ENCODE measurements at regions not wholly inside any gene's neighbourhood (a gene's known extent, or its start where the extent isn't known, plus 50 kb on each side); places are given as distances from the start of the nearest gene placed in this dataset.
A peak's percentile ranks its signal among the peaks of the same experiment; 100 is the strongest.

DNA sequence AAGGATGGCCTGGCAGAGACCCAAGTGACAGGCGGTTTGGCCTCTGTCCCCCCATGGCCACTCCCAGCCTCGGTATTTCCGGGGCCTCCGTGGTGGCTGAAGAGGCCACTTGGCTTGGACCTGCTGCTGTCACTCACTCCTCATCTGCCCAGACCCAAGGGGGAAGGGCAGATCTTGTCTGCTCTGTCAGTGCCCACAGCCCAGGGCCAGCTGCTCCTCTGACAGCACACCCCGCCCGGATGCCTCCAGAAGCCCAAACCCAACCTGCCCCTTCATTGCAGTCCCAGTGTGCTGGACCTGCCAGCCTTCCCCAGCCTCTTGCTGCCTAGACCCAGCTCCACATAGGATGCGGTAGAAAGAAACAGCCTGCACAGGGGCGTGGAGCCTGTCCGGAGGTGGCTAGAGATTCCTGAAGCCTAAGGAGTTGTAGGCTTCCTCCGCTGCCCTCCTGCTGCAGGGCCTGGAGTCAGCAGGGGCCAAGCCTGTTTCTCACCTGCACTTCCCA is 52.0 kb downstream of the MAGEF1 start:
- DNase-seq (peak; percentile 29), ATAC-seq (peak in 1 of 2 donors; percentile 11)
- intact Hi-C loops (cut with DNase I): no loop called here

DNA sequence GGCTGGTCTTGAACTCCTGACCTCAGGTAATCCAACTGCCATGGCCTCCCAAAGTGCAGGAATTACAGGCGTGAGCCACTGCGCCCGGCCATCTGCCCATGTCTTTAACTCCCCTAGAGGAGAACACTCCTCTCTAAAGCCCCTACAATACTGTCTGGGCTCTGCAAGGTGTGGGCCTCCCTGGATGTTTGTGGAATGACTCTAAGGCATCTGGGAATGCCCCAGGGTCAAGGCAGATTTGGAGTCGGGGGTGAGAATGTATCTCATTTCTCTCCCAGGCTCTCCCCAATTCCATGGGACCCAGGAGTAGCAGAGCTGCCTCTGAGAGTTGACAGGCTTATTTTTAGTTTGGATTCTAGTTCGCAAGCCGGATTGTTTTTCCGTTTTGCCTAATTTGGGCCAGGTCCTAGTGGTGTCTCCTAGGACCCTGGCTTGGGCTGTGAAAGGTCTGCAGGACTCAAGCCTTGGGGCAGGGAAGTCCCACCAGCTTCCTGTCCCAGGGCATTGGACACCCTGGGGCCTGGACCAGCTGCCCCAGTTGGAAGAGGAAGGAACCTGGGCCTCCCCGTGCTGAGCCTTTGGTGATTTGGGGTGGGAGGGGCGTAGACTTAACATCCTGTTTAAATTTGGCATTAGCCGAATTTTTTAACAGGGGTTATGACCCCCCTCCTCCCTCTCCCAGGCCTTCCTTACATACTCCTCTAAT is 53.5 kb downstream of the MAGEF1 start:
- DNase-seq (no peak), ATAC-seq (peak; percentile 31 to 45)
- intact Hi-C loops (cut with DNase I): no loop called here

DNA sequence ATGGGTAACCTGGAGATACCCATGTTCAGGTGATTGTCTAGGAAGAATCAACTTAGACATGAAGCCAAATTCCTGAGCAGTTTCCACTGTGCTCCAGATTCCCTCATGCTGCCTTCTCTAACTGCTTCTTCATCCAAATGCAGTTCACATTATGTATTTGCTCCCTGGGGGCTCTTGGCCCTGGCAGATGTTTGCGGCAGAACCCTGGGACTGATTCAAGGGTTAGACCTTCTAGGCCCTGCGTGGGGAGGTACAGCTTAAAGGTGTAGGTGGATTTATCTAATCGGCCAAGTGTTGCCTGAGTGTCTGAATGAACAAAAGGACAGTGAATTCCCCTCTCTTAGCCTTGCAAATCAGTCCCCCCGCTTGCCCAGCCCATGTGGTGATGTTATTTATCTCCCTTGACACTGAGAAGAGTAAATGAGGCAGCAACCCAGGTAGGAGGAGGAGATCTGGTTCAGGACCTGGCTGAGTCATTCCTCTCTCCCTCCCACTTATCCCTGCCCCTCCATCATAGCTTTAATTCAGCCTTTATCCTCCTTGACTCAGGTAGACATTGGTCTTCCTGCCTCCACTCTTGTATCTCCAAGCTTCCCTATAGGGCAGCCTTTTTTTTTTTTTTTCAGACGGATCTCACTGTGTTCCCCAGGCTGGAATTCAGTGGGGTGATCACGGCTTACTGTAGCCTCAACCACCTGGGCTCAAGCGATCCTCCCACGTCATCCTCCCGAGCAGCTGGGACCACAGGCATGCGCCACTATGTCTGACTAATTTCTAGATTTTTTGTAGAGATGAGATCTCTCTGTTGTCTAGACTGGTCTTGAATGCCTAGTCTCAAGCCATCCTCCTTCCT is 54.8 kb downstream of the MAGEF1 start:
- intact Hi-C loops (cut with DNase I): no loop called here
- no peak for DNase-seq
- ATAC-seq: peak in 1 of 2 donors; percentile 70

DNA sequence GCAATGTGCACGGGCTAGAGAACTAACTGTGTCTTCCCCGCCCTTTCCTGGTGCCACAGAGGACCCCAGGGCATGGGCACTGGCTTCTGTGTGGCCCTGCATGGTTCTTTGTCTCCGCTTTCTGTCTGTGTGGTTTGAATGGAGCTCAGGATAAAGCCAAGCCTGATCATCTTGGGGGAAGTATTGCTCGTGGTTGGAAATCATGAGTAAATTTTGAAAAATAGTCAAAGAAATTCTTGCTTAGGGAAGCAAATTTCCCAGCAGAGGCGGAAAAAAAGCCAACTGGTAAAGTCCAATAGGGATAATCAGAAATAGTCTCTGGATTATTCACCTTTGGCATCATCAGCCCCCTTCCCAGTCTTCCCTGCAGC is 55.4 kb downstream of the MAGEF1 start:
- intact Hi-C loops (cut with DNase I): no loop called here
- no peak for DNase-seq
- peak in 1 of 2 donors; percentile 11 for ATAC-seq

DNA sequence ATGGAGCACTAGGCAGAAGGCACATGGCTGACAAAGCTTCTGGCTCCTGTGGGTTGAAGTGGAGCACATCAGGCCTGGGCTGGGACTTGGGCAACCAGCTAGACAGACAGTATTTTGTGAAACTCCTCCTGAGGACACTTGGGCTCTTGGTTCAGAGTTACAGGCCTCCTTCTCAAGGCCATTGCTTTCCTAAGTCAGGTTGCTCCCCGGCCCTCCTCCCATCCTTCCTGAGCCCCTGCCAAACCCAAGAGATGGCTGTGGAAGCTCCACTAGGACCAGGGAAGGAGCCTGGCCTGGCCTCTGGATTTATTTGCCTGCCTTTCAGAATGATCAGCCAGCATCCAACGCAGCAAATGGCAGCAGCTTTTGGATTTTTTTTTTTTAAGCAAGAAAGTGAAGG is 56.3 kb downstream of the MAGEF1 start:
- intact Hi-C loops (cut with DNase I): no loop called here
- DNase-seq (no peak), ATAC-seq (no peak)

DNA sequence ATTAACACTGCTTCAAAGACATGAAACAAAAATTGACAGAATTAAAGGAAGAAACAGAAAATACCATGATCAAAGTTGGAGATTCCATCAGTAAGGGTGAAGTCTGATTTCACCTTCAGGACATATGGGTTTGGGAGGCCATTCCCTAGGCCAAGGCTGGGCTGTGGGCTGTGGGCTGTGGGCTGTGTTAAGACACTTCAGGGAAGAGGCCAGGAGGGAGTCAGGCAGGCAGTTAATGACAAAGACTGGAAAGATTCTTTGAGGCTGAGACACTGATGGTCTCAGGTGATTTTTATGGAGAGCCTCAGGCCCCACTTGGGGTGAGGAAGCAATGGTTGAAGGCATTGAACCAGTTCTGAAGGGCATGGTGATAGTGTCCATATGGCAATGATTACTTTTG is 57.5 kb downstream of the MAGEF1 start:
- DNase-seq: no peak
- no peak for ATAC-seq
- intact Hi-C loops (cut with DNase I): no loop called here

DNA sequence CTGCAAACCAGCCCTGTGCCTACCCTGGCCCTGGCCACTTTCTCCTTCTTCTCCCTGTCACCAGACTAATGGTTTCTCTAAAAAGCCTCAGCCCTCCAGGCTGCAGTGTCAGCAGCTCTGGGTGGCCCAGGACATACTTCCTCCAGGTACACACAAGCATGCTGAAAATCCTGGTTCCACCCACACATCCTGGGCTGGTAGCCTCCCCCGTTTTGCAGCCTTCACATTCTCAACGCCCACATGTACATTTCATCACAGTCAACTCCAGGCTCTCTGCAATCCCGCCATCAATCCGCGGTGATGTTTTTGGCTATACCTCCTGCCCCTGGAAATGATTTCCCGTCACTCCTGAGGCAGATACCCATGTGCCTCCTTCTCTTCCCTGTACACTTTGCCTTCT is 59.4 kb downstream of the MAGEF1 start:
- peak; percentile 25 to 76 for ATAC-seq
- DNase-seq: no peak
- intact Hi-C loops (cut with DNase I): no loop called here

DNA sequence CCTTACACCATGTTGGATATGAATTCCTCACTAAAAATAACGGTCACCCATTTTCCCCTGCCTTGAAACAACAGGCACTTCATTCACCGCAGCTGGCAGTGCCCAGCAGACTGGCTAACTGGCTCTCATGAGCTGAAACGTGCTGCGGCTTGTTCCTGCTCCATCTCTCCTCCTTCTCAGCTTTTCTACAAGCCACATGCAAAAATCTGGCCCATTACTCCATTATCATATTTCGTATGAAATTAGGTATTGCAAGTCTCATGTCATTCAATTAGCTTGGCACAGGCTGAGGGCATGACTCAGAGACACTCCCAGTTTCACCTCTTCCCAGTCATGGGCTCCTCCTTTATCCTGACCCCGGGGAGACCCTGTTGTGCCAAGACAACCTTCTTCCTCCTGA is 60.0 kb downstream of the MAGEF1 start:
- DNase-seq (no peak), ATAC-seq (peak in 1 of 2 donors; percentile 87)
- intact Hi-C loops (cut with DNase I): no loop called here

DNA sequence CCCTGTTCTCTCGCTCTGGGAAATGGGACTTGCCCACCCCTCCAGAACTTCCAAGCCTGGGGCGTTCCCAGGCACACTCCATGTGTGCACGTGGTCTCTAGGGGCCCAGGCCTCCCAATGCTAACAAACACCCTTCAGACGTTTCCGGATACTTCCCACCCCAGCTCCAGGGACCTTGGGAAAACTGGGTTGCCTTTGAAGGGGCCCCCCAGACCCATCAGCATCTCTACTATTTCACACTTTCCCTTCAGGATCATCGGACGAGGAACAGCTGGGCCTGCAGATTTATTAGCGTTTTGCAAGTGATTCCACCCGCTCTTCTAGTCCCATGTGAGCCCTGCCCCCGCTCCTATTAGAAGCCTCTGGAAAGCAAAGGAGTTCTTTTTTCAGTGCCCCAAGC is 63.2 kb downstream of the MAGEF1 start:
- no peak for DNase-seq
- peak in 1 of 2 donors; percentile 31 for ATAC-seq
- intact Hi-C loops (cut with DNase I): no loop called here

DNA sequence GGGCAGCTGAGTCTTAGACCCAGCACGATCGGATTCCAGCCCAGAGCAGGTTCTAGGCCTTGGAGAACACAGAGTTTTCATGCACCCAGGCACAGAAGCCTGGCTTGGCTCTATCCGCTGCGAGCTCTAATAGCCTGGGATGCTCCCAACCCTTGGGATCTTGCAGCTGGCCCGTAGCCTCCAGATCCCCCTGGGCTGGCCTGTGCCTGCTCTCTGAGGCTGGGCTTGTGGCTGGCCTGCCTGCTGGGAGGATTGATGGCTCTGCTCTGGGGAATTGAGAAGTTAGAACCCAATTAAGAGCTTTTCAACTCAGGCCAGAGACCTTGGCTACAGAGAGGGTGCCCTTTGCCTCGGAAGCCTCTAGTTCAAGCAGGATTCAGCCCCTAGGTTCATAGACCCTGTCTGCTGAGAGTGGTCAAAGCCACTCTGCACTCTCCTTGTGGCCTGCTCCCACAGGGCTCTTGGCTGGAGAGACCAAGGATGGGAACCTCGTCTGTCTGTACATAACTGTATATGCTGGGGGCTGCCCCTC is 64.4 kb downstream of the MAGEF1 start:
- ATAC-seq (no peak), DNase-seq (no peak)
- intact Hi-C loops (cut with DNase I): no loop called here

DNA sequence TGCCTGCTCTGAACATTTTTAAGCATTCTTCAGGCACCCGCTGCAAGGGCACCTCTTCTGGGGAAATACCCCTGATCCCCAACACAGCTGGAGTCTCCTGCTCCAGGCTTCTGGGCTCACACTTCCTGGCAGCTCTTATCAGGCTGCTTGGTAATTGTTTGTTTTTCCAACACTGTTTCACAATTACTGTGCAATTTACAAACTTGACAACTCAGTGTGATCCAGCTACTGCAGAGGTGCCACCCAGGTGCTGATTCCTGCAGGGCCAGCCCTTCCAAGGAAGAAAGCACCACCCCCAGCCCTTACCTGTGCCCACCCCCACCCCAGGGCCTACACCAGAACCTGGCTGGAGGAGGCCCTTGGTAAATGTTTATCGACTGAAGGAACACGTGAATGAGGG is 66.5 kb downstream of the MAGEF1 start:
- no peak for DNase-seq
- intact Hi-C loops (cut with DNase I): no loop called here
- ATAC-seq: peak in 1 of 2 donors; percentile 81

DNA sequence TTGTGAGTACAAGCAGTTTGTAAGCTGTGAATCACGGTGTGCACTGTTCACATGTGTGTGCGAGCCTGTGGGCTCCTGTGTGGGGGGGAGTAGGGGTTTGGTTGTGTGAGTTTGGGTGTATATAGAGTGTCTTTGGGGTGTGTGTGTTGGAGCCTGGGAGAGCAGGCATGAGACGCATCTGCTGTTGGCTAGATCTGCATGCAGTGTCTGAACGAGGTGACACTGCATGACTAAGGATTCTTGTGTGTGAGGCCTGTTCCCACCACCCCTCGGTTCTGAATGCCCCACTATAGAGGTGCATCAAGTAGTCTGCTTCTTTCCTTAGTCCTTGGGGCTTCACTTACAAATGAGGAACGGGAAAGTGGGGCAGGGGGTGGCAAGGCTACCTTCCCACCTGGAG is 68.4 kb downstream of the MAGEF1 start:
- intact Hi-C loops (cut with DNase I): no loop called here

DNA sequence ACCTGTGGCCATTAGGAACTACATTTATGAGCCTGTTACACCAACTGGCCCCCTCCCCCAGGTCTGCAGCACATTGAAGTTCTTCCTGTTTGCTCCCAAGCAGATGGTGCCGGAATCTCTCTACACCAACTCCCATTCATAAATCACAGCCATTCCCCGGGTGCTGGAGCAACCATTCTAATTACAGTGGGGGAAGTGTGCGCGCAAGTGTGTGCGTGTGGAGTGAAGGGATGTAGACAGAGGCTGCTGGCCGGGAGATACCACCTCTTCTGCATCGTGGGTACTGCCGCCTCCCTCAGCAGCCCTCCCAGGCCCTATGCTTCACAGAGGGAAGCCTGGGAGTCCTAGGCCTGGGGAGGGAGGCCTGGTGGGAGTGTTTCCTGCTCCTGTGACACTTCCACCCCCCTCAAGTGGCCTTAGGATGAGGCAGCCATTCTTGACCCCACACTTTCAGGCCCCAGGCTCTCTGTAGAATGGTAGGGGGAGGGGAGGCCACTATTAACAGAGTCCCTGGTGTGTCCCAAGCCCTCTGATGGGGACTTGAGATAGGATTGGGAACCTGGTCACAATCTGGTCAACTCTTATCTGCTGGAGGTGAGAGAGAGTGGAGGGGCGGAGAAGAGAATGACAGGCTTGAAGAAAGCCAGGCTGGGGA is 69.1 kb downstream of the MAGEF1 start:
- ATAC-seq (no peak), DNase-seq (no peak)
- intact Hi-C loops (cut with DNase I): no loop called here

More for the DNA sequence above, 68.4 kb downstream of the MAGEF1 start:
- ATAC-seq (no peak), DNase-seq (no peak)

DNA sequence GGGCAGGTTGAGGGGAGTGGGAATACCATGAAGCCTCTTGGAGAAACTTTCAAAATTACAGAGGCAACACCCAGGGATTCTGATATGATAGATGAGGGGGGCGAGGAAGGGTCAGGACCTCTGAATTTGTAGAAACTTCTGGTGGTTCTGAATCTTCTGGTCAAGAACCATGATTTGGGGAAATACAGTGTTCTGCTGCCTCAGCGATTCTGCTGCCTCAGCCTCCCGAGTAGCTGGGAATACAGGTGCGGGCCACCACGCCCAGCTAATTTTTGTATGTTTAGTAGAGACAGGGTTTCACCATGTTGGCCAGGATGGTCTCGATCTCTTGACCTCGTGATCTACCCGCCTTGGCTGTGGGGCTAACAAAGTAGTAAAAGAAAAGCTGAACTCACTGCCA is 70.4 kb downstream of the MAGEF1 start:
- intact Hi-C loops (cut with DNase I): no loop called here
- DNase-seq (no peak), ATAC-seq (no peak)

DNA sequence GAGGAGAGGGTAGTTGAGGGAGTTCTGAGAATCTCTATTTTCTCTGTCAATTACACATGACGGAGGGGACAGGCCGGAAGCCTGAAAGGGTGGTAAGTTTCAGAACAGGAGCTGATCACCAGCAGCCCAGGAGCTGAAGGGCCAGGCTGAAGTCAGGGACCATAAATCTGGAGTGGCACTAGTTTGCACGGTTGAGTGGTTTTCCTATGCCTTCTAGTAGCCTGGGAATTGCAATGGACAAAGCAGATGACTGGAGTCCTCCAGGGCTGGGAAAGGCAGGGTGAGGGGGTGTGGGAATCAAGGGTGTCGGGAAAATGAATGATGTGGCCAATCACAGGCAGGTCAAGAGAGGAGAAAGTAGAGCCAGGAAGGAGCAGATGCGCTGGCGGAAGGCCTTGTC is 72.5 kb downstream of the MAGEF1 start:
- ATAC-seq (no peak), DNase-seq (no peak)
- intact Hi-C loops (cut with DNase I): no loop called here

DNA sequence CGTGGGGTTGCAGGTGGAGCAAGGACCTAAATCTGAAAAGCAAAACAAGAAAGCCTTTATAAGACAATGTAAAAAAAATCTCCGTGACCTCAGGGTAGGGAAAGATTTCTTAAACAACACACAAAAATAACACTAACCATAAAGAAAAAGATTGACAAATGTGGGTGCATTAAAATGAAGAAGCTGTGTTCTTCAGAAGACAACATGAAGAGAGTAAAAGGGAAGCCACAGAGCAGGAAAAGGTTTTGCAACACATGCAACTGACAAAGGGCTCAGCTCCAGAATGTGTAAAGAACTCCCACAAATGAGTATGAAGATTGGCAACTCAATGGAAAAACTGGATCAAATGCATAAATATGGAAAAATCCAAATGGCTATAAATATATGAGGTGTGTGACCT is 74.2 kb downstream of the MAGEF1 start:
- DNase-seq (no peak), ATAC-seq (peak in 1 of 2 donors; percentile 56)
- intact Hi-C loops (cut with DNase I): no loop called here

DNA sequence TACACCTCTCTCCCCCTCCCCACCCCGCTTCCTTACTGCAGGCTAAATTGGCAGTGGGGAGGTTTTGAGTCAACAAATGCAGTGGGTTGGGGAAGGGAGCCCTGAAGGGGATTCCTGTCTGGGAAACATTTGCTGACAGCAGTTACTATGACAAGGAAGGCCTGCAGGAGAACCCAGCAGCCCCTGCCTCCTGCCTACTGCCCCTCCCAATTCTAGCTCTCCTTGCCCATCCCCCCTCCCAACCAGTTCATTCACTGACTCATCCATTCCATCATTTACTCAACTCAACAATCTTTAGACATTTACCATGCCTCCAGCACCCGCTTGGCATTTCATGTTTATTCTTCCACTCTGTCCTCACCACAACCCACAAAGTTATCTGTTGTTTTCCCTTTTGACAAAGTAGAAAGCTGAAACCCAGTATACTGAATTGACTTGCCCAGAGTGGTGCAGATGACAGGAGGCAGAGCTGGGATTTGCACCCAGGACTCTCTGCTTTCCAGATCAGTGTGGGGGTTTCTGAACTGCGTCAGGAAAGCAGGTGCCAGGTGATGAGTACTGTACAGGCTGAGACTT is 75.0 kb downstream of the MAGEF1 start:
- DNase-seq: no peak
- intact Hi-C loops (cut with DNase I): no loop called here
- peak in 1 of 2 donors; percentile 52 for ATAC-seq

DNA sequence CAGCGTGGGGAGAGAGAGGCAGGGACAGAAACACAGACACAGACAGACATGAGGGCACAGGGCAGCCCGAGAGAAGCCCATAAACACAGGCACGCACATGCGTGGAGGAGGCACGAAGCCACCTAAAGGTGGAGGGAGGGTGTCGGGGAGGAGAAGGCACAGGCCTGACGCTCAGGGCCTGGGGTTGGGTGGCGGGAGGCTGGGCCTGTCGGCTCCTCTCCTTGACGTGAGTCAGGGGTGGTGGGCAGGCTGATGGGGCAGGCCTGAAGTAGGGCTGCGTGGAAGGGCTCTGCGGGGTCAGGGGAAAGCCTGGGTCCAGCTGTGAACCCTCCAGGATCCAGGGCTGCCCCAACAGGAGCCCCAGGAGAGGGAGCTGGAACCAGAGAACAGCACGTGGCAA is 74.2 kb downstream of the EPHB3 start:
- intact Hi-C loops (cut with DNase I): no loop called here
- no peak for ATAC-seq
- DNase-seq: no peak

DNA sequence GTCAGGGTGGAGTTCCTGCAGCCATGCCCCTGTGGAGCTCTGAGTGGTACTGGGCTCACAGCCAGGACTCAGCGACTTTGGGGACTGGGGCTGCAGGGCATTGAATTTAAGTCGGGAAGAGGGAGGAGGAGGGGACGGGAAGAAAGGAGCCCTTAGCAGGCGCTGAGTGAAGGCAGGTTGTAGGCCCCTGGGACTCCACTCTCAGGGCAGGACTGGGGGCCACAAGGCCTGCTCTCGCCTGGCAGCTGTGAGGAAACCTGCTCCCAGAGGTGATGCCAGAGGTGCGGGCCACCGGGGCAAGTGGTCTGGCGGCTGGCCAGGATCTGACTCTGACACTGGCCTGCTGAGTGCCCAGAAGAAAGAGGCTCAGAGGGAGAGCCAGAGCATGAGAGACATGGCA is 73.5 kb downstream of the EPHB3 start:
- intact Hi-C loops (cut with DNase I): no loop called here
- ATAC-seq (peak in 1 of 2 donors; percentile 5), DNase-seq (peak; percentile 29)

DNA sequence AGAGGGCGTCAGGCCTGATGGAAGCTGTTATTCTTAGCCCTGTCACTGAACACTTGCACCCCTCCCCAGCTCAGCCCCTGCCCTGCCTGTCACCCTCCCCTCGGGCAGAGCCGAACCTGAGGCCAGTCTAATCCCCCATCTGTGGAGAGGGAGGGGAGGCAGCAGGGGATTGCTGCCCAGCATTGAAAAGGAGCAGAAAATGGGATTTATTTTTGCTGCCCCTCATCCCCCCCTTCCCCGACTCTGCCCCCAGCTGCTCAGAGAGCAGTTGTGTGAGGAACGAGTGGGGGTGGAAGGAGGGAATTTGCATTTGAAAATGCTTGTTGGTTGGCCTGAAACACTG is 71.6 kb downstream of the EPHB3 start:
- DNase-seq (no peak), ATAC-seq (no peak)
- intact Hi-C loops (cut with DNase I): no loop called here
